GM21825 (cell line): ENCODE measurements at regions not wholly inside any gene's neighbourhood (a gene's known extent, or its start where the extent isn't known, plus 50 kb on each side); places are given as distances from the start of the nearest gene placed in this dataset.

ENCODE experiments used
- ATAC-seq: cut with Tn5 transposase; IDR thresholded peaks from one replicate; pipeline ENCODE4 v1.9.1; 2021; ENCODE audit warnings: mild to moderate bottlenecking, moderate library complexity; ENCODE audit not compliant: unreplicated experiment

- ATAC-seq: no peak
Measured at GRCh38 chr2:71850306-71850801, 297.3 kb downstream of the CYP26B1 start.

GRCh38 chr2:71849607-71850305 lies 297.9 kb downstream of the CYP26B1 start:
- no peak for ATAC-seq

GRCh38 chr2:71849111-71849510 lies 298.6 kb downstream of the CYP26B1 start:
- ATAC-seq: no peak

GRCh38 chr2:71846669-71847291 lies 300.9 kb downstream of the CYP26B1 start:
- ATAC-seq: no peak

- no peak for ATAC-seq
Measured at GRCh38 chr2:71846072-71846471, 301.6 kb downstream of the CYP26B1 start.

- ATAC-seq: no peak
Measured at GRCh38 chr2:71844967-71845366, 302.7 kb downstream of the CYP26B1 start.

- ATAC-seq: no peak
Measured at GRCh38 chr2:71843391-71843850, 304.2 kb downstream of the CYP26B1 start.

GRCh38 chr2:71842744-71843143 lies 304.9 kb downstream of the CYP26B1 start:
- no peak for ATAC-seq

GRCh38 chr2:71839826-71840225 lies 307.8 kb downstream of the CYP26B1 start:
- ATAC-seq: no peak

- no peak for ATAC-seq
Measured at GRCh38 chr2:71834796-71835195, 312.9 kb downstream of the CYP26B1 start.

- ATAC-seq: no peak
Measured at GRCh38 chr2:71833855-71834560, 313.7 kb downstream of the CYP26B1 start.

- ATAC-seq: no peak
Measured at GRCh38 chr2:71833272-71833671, 314.4 kb downstream of the CYP26B1 start.

- ATAC-seq: no peak
Measured at GRCh38 chr2:71832844-71833243, 314.8 kb downstream of the CYP26B1 start.

- no peak for ATAC-seq
Measured at GRCh38 chr2:71832388-71832787, 315.3 kb downstream of the CYP26B1 start.

- no peak for ATAC-seq
Measured at GRCh38 chr2:71831193-71831577, 316.5 kb downstream of the CYP26B1 start.

- ATAC-seq: no peak
Measured at GRCh38 chr2:71830497-71831192, 317.0 kb downstream of the CYP26B1 start.

GRCh38 chr2:71829008-71829407 lies 318.7 kb downstream of the CYP26B1 start:
- no peak for ATAC-seq

GRCh38 chr2:71827973-71828372 lies 319.7 kb downstream of the CYP26B1 start:
- ATAC-seq: no peak

- ATAC-seq: no peak
Measured at GRCh38 chr2:71827524-71827901, 320.1 kb downstream of the CYP26B1 start.

GRCh38 chr2:71826826-71827523 lies 320.7 kb downstream of the CYP26B1 start:
- no peak for ATAC-seq

GRCh38 chr2:71826299-71826698 lies 321.4 kb downstream of the CYP26B1 start:
- no peak for ATAC-seq
